ENCODE measurements at regions not wholly inside any gene's neighbourhood (a gene's known extent, or its start where the extent isn't known, plus 50 kb on each side); places are given as distances from the start of the nearest gene placed in this dataset.

DNA sequence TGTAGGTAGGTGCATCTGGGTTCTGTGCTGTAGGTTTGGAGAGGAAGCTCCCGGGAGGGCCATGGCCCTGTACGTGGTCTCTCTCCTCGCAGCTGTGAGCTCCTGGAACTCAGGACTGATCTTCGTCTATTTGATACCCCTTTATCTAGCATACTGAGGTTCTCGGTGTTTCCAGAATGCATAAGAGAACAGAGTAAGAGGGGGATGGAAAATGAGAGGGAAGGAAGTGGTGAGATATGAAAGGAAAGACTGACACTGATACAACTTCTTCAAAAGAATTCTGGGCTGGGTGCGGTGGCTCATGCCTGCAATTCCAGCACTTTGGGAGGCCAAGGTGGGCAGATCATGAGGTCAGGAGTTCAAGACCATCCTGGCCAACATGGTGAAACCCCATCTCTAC is 90.7 kb downstream of the CHRD start:
- peaks cover 17% of the 10 kb centered on the region for H3K4me1 ChIP-seq (ENCODE audit: insufficient read depth)

DNA sequence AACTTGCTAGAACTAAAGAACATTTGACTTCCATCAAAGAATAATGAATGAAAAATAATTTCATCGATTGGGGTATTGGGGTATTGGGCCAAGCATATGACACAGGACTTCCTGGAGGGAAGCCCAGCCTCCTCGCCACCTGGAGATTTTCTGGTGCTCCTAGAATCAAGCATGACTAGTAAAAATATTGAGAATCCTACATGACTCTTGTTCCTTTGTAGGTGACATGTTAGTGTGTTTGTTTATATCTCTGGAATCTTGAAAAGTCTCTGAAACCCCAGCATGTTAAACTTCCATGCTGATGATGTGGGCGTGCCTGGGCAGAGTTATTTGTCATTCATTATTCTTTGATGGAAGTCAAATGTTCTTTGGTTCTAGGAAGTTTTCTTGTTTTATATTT is 90.1 kb upstream of the EPHB3 start:
- DNase-seq = no peak
- Histone ChIP-seq H3K27me3 (peaks cover 2% of the 10 kb centered on the region), H3K9me3 (no peaks in the 10 kb centered on the region), H3K4me1 (ENCODE audit: insufficient read depth) (peaks cover 8% of the 10 kb centered on the region), H3K36me3 (no peaks in the 10 kb centered on the region), H3K4me3 (no peak overlapping the region), H3K27ac (no peak overlapping the region)
- intact Hi-C loops (cut with DNase I) = no loop called here
- 80 to 90% (median 88%) methylated on average over 3 of the region's 3 CpGs for WGBS, 3 donors
- TF ChIP-seq, protein P1, sequence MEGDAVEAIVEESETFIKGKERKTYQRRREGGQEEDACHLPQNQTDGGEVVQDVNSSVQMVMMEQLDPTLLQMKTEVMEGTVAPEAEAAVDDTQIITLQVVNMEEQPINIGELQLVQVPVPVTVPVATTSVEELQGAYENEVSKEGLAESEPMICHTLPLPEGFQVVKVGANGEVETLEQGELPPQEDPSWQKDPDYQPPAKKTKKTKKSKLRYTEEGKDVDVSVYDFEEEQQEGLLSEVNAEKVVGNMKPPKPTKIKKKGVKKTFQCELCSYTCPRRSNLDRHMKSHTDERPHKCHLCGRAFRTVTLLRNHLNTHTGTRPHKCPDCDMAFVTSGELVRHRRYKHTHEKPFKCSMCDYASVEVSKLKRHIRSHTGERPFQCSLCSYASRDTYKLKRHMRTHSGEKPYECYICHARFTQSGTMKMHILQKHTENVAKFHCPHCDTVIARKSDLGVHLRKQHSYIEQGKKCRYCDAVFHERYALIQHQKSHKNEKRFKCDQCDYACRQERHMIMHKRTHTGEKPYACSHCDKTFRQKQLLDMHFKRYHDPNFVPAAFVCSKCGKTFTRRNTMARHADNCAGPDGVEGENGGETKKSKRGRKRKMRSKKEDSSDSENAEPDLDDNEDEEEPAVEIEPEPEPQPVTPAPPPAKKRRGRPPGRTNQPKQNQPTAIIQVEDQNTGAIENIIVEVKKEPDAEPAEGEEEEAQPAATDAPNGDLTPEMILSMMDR (IDR thresholded peaks at IDR 0.05) = no peak

More for the DNA sequence above, 90.7 kb downstream of the CHRD start:
- no peaks in the 10 kb centered on the region for H3K9me3 ChIP-seq
- no peak for DNase-seq
- no peaks in the 10 kb centered on the region for H3K36me3 ChIP-seq
- H3K4me3 ChIP-seq = no peak overlapping the region
- no peaks in the 10 kb centered on the region for H3K27me3 ChIP-seq
- TF ChIP-seq POLR2A (IDR thresholded peaks at IDR 0.05) (no peak), EP300 (IDR thresholded peaks at IDR 0.05) (no peak)
- TF ChIP-seq, protein P1 (IDR thresholded peaks at IDR 0.05) = no peak
- 89 to 94% (median 90%) methylated on average over 6 of the region's 6 CpGs for WGBS, 3 donors
- intact Hi-C loops (cut with DNase I) = no loop called here
- no peak overlapping the region for H3K27ac ChIP-seq

DNA sequence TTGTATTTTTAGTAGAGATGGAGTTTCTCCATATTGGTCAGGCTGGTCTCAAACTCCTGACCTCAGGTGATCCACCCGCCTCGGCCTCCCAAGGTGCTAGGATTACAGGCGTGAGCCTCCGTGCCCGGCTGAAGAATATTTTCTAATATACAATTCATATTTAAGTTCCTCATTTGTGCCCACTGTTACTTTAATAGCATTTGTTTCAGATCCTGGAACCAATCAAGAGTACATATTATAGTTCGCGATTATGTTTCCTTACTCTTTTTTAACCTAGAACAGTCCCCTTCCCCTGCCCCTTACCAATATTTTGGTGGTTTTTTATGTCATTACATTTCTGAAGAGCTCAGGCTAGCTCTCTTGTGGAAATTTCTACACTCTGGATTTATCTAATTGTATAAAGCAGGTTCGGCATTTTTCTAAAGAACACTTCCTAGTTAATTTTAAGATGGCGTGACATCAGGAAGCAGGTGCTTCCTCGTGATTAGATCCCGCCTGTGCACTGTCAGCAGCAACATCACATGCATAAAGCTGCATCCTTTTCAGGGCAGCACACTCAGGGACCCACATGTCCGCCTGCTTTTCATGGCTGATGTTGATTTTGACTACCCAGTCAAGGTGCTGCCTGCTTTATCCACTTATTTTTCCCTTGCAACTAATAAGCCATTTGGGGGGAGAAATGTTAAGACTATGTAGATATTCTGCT is 88.7 kb upstream of the EPHB3 start:
- H3K36me3 ChIP-seq = no peaks in the 10 kb centered on the region
- WGBS, 3 donors = 88 to 91% (median 88%) methylated on average over 12 of the region's 12 CpGs
- H3K9me3 ChIP-seq = no peaks in the 10 kb centered on the region
- H3K4me1 ChIP-seq (ENCODE audit: insufficient read depth) = peaks cover 2% of the 10 kb centered on the region
- H3K4me3 ChIP-seq = no peak overlapping the region
- DNase-seq = peak in 1 of 5 donors; percentile 43
- TF ChIP-seq POLR2A (IDR thresholded peaks at IDR 0.05) (no peak), EP300 (IDR thresholded peaks at IDR 0.05) (no peak)
- TF ChIP-seq, protein P1 (IDR thresholded peaks at IDR 0.05) = no peak
- intact Hi-C loops (cut with DNase I) = no loop called here
- peaks cover 2% of the 10 kb centered on the region for H3K27me3 ChIP-seq
- H3K27ac ChIP-seq = no peak overlapping the region

DNA sequence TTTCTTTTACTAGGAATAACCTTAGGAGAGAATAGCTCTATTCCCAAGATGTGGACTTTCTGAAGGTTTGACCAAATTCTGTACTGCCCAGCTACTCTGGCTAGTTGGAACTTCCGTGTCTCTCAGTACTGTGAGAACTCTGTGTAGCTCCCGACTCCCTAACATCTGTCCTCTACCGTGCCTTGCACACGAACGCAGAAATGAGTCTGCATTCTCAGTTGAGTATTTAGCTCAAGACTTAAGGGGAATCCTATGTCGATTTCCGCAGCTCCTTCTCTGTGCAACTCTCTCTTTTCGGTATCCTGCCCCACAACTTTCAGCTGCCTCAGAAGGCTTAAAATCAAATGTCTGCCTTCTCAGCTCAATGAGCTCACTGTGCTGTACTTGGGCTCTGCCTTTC is 86.7 kb upstream of the EPHB3 start:
- intact Hi-C loops (cut with DNase I) = no loop called here
- Histone ChIP-seq H3K9me3 (no peaks in the 10 kb centered on the region), H3K36me3 (no peaks in the 10 kb centered on the region), H3K27ac (no peak overlapping the region), H3K4me3 (no peak overlapping the region), H3K27me3 (peaks cover 2% of the 10 kb centered on the region), H3K4me1 (ENCODE audit: insufficient read depth) (no peaks in the 10 kb centered on the region)
- 80 to 89% (median 85%) methylated on average over 8 of the region's 8 CpGs for WGBS, 3 donors
- no peak for DNase-seq
- TF ChIP-seq EP300 (IDR thresholded peaks at IDR 0.05) (no peak), POLR2A (IDR thresholded peaks at IDR 0.05) (no peak)
- TF ChIP-seq, protein P1 (IDR thresholded peaks at IDR 0.05) = no peak

All from ovary (tissue), 7 donors.